GM12892 (cell line): ENCODE measurements at regions not wholly inside any gene's neighbourhood (a gene's known extent, or its start where the extent isn't known, plus 50 kb on each side); places are given as distances from the start of the nearest gene placed in this dataset.

Source experiments
- POLR2AphosphoS5 ChIP-seq: IDR thresholded peaks from 2 replicates; pipeline ENCODE4 v1.6.1; 2011; ENCODE audit warnings: low read depth, low read length, control low read depth
- TAF1 ChIP-seq: IDR thresholded peaks from 2 replicates; pipeline ENCODE4 v1.6.1; 2011; ENCODE audit warnings: low read depth, mild to moderate bottlenecking, control low read depth, low read length, borderline replicate concordance

- no peak for TF ChIP-seq TAF1
- no peak for TF ChIP-seq POLR2AphosphoS5
Observed at GRCh38 chr2:152864601-152865149, 146.3 kb downstream of the ARL6IP6 start.
